ENCODE measurements at regions not wholly inside any gene's neighbourhood (a gene's known extent, or its start where the extent isn't known, plus 50 kb on each side); places are given as distances from the start of the nearest gene placed in this dataset.

GRCh38 chr4:149121023-149121404, 678.8 kb upstream of the NR3C2 start:
- Histone ChIP-seq H3K27me3 (replicated peaks; ENCODE audit: control insufficient read depth, insufficient read depth, low read length) (no peaks in the 10 kb centered on the region), H3K4me3 (replicated peaks; ENCODE audit: low read depth, low read length) (no peak overlapping the region), H3K36me3 (ENCODE audit: control insufficient read depth, insufficient read depth, low read length) (no peaks in the 10 kb centered on the region)
- TF ChIP-seq, protein P1, sequence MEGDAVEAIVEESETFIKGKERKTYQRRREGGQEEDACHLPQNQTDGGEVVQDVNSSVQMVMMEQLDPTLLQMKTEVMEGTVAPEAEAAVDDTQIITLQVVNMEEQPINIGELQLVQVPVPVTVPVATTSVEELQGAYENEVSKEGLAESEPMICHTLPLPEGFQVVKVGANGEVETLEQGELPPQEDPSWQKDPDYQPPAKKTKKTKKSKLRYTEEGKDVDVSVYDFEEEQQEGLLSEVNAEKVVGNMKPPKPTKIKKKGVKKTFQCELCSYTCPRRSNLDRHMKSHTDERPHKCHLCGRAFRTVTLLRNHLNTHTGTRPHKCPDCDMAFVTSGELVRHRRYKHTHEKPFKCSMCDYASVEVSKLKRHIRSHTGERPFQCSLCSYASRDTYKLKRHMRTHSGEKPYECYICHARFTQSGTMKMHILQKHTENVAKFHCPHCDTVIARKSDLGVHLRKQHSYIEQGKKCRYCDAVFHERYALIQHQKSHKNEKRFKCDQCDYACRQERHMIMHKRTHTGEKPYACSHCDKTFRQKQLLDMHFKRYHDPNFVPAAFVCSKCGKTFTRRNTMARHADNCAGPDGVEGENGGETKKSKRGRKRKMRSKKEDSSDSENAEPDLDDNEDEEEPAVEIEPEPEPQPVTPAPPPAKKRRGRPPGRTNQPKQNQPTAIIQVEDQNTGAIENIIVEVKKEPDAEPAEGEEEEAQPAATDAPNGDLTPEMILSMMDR (IDR thresholded peaks at IDR 0.05; ENCODE audit: insufficient read depth, low read length, poor library complexity, severe bottlenecking): no peak
- no peak for DNase-seq (ENCODE audit: extremely low read depth, insufficient read length)

- Histone ChIP-seq H3K27me3 (replicated peaks; ENCODE audit: control insufficient read depth, insufficient read depth, low read length) (no peaks in the 10 kb centered on the region), H3K4me3 (replicated peaks; ENCODE audit: low read depth, low read length) (no peak overlapping the region), H3K36me3 (ENCODE audit: control insufficient read depth, insufficient read depth, low read length) (no peaks in the 10 kb centered on the region)
- TF ChIP-seq, protein P1 (IDR thresholded peaks at IDR 0.05; ENCODE audit: insufficient read depth, low read length, poor library complexity, severe bottlenecking): no peak
- no peak for DNase-seq (ENCODE audit: extremely low read depth, insufficient read length)
Observed at GRCh38 chr4:149120331-149121022, 678.3 kb upstream of the NR3C2 start.

- no peak for DNase-seq (ENCODE audit: extremely low read depth, insufficient read length)
- Histone ChIP-seq H3K4me3 (replicated peaks; ENCODE audit: low read depth, low read length) (no peak overlapping the region), H3K27me3 (replicated peaks; ENCODE audit: control insufficient read depth, insufficient read depth, low read length) (no peaks in the 10 kb centered on the region), H3K36me3 (ENCODE audit: control insufficient read depth, insufficient read depth, low read length) (no peaks in the 10 kb centered on the region)
- TF ChIP-seq, protein P1 (IDR thresholded peaks at IDR 0.05; ENCODE audit: insufficient read depth, low read length, poor library complexity, severe bottlenecking): no peak
Observed at GRCh38 chr4:149116806-149117205, 674.6 kb upstream of the NR3C2 start.

DNA sequence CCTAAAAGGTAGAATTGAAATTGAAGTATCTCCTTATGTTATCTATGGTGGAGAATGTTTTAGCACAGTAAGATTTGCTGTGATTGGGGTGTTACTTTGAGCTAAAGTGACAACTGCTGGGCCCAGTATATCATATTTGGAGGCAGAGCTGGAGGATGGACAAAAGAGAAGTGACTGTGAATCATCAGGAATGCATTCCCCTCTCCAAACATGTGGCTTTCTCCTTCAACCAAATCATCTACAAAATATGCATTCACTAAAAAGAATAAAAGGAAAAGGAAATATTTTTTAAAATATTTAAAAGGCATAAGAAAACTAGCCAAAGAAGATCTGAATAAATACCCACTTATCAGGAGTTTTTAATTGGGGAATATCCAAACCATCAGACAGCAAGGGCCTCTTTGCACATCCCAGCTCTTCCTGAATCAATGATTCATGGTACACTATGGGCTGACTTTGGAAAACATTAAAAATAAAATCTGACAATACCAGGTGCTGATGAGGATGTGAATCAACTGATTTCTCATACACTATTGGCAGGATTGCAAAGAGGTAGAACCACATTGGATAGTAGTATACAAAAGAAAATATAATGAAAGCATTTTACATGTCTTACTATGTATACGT, 671.7 kb upstream of the NR3C2 start:
- TF ChIP-seq, protein P1 (IDR thresholded peaks at IDR 0.05; ENCODE audit: insufficient read depth, low read length, poor library complexity, severe bottlenecking): no peak
- Histone ChIP-seq H3K36me3 (ENCODE audit: control insufficient read depth, insufficient read depth, low read length) (no peaks in the 10 kb centered on the region), H3K27me3 (replicated peaks; ENCODE audit: control insufficient read depth, insufficient read depth, low read length) (no peaks in the 10 kb centered on the region), H3K4me3 (replicated peaks; ENCODE audit: low read depth, low read length) (no peak overlapping the region)
- no peak for DNase-seq (ENCODE audit: extremely low read depth, insufficient read length)

DNA sequence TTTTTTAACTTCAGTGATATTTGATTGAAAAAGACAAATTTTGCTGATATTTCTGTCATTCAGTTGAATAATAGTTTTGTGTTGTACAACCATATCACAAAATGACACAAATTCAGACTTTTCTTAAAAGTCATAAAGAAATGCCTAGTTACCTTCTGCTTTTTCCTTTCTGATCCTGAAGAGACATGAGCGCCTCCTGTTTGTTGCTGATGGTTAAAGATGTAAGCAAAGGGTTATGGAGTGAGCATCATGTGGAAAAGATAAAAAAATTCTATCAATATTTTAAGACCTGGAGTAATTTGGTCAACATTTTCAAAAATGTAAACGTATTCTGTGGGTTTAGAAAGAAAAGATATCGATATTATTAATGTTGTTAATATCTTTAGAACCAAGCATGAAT, 669.9 kb upstream of the NR3C2 start:
- no peaks in the 10 kb centered on the region for H3K36me3 ChIP-seq (ENCODE audit: control insufficient read depth, insufficient read depth, low read length)
- no peak for DNase-seq (ENCODE audit: extremely low read depth, insufficient read length)
- TF ChIP-seq, protein P1 (IDR thresholded peaks at IDR 0.05; ENCODE audit: insufficient read depth, low read length, poor library complexity, severe bottlenecking): no peak
- no peak overlapping the region for H3K4me3 ChIP-seq (replicated peaks; ENCODE audit: low read depth, low read length)
- H3K27me3 ChIP-seq (replicated peaks; ENCODE audit: control insufficient read depth, insufficient read depth, low read length): no peaks in the 10 kb centered on the region
